CD14-positive monocyte (primary cell): ENCODE measurements at regions not wholly inside any gene's neighbourhood (a gene's known extent, or its start where the extent isn't known, plus 50 kb on each side); places are given as distances from the start of the nearest gene placed in this dataset.

ENCODE experiments used
- DNase-seq, 3 donors: peaks; one replicate each; pipeline ENCODE4 v3.0.0-alpha.2; 2011 to 2022
- H2AFZ ChIP-seq: 2 replicates; pipeline ENCODE4 v1.6.0; 2012; ENCODE audit warnings: mild to moderate bottlenecking, low read depth, low read length, inconsistent platforms; ENCODE audit not compliant: insufficient read depth, poor library complexity, severe bottlenecking
- H3K27ac ChIP-seq, 2 donors: 1 replicate in 1 of 2; 2 replicates in 1 of 2; pipeline ENCODE4 v1.5.1; 2012 to 2013; ENCODE audit warnings: low read length in 2 of 2, control low read depth in 1 of 2, inconsistent platforms in 1 of 2, low read depth in 1 of 2, mild to moderate bottlenecking in 1 of 2
- H3K27me3 ChIP-seq, 2 donors: one replicate each; pipeline versions ENCODE4 v1.6.0 to v1.6.1; 2011 to 2013; ENCODE audit warnings: low read length in 2 of 2; ENCODE audit not compliant: control insufficient read depth in 2 of 2, insufficient read depth in 2 of 2
- H3K36me3 ChIP-seq, 2 donors: replicated peaks in 1 of 2; 1 replicate in 1 of 2; 2 replicates in 1 of 2; pipeline versions ENCODE4 v1.5.1 to v1.6.1; 2012 to 2013; ENCODE audit warnings: low read length in 2 of 2, control low read depth in 1 of 2, inconsistent platforms in 1 of 2, mild to moderate bottlenecking in 1 of 2; ENCODE audit not compliant: insufficient read depth in 2 of 2, control insufficient read depth in 1 of 2
- H3K4me1 ChIP-seq, 2 donors: 1 replicate in 1 of 2; 2 replicates in 1 of 2; pipeline versions ENCODE4 v1.5.1 to v1.6.1; 2012 to 2013; ENCODE audit warnings: low read length in 2 of 2, control low read depth in 1 of 2, inconsistent platforms in 1 of 2, mild to moderate bottlenecking in 1 of 2, moderate library complexity in 1 of 2; ENCODE audit not compliant: insufficient read depth in 2 of 2, control insufficient read depth in 1 of 2
- H3K4me2 ChIP-seq: replicated peaks from 2 replicates; pipeline ENCODE3; 2012; ENCODE audit warnings: low read length, moderate library complexity, mild to moderate bottlenecking; ENCODE audit not compliant: poor library complexity, severe bottlenecking; ENCODE audit errors: extremely low read depth
- H3K4me3 ChIP-seq, 3 experiments: fragments of 200-600 bp in 1 of 3; sonication (generic) in 1 of 3; replicated peaks in 1 of 3; 1 replicate in 2 of 3; 2 replicates in 1 of 3; pipeline ENCODE4 v1.5.1; 2011 to 2013; ENCODE audit warnings: low read length in 3 of 3, mild to moderate bottlenecking in 3 of 3, control low read depth in 2 of 3, low read depth in 2 of 3, inconsistent platforms in 1 of 3, moderate library complexity in 1 of 3
- H3K79me2 ChIP-seq: 2 replicates; pipeline ENCODE4 v1.6.0; 2012; ENCODE audit warnings: mild to moderate bottlenecking, control low read depth, inconsistent platforms, low read length, moderate library complexity; ENCODE audit not compliant: insufficient read depth
- H3K9ac ChIP-seq: 2 replicates; pipeline ENCODE4 v1.6.0; 2017; ENCODE audit warnings: low read length, mild to moderate bottlenecking; ENCODE audit not compliant: insufficient read depth, poor library complexity, severe bottlenecking
- H3K9me3 ChIP-seq, 2 donors: replicated peaks in 1 of 2; 1 replicate in 1 of 2; 2 replicates in 1 of 2; pipeline versions ENCODE4 v1.5.1 to v1.6.1; 2012 to 2013; ENCODE audit warnings: low read length in 2 of 2, control low read depth in 1 of 2; ENCODE audit not compliant: control insufficient read depth in 1 of 2, insufficient read depth in 1 of 2
- H4K20me1 ChIP-seq: 2 replicates; pipeline ENCODE4 v1.6.0; 2012; ENCODE audit warnings: mild to moderate bottlenecking, low read length, control low read depth, moderate library complexity; ENCODE audit not compliant: insufficient read depth
- H3K27ac Mint-ChIP-seq, 7 donors: one replicate each; pipeline ENCODE4 v1.8.0; 2020; ENCODE audit warnings: mild to moderate bottlenecking in 7 of 7, mixed read lengths in 7 of 7, moderate library complexity in 6 of 7, inconsistent platforms in 2 of 7
- H3K27me3 Mint-ChIP-seq, 3 donors: one replicate each; pipeline ENCODE4 v1.8.0; 2021 to 2022; ENCODE audit warnings: low read depth in 3 of 3, mild to moderate bottlenecking in 3 of 3, mixed read lengths in 3 of 3, moderate library complexity in 3 of 3, inconsistent platforms in 1 of 3
- H3K36me3 Mint-ChIP-seq, 2 donors: one replicate each; pipeline ENCODE4 v1.8.0; 2020; ENCODE audit warnings: mixed read lengths in 2 of 2, inconsistent platforms in 1 of 2, mild to moderate bottlenecking in 1 of 2
- H3K4me1 Mint-ChIP-seq: one replicate; pipeline ENCODE4 v1.8.0; 2020; ENCODE audit warnings: mild to moderate bottlenecking, mixed read lengths
- H3K4me3 Mint-ChIP-seq, 2 donors: one replicate each; pipeline ENCODE4 v1.8.0; 2020; ENCODE audit warnings: mild to moderate bottlenecking in 2 of 2, mixed read lengths in 2 of 2, moderate library complexity in 1 of 2
- H3K9me3 Mint-ChIP-seq, 7 donors: one replicate each; pipeline ENCODE4 v1.8.0; 2020 to 2022; ENCODE audit warnings: mixed read lengths in 7 of 7, mild to moderate bottlenecking in 6 of 7, moderate library complexity in 6 of 7, inconsistent platforms in 2 of 7
- WGBS: methylation state at CpG from one replicate; pipeline ENCODE4 v1.1.5; 2013; ENCODE audit warnings: missing lambda C conversion rate; ENCODE audit not compliant: insufficient coverage; 5-methylcytosine and 5-hydroxymethylcytosine counted together
- intact Hi-C, 2 donors: fragments of 100-400 bp; cut with micrococcal nuclease; formaldehyde crosslinking; loops; one replicate each; pipeline versions ENCODE4 v1.15.0 to v1.15.1; 2023
- TF ChIP-seq, protein P1 (sequence below): fragments of 200-600 bp; IDR thresholded peaks from one replicate; pipeline ENCODE4 v1.8.0; 2022; ENCODE audit warnings: antibody characterized with exemption, mild to moderate bottlenecking

DNA sequence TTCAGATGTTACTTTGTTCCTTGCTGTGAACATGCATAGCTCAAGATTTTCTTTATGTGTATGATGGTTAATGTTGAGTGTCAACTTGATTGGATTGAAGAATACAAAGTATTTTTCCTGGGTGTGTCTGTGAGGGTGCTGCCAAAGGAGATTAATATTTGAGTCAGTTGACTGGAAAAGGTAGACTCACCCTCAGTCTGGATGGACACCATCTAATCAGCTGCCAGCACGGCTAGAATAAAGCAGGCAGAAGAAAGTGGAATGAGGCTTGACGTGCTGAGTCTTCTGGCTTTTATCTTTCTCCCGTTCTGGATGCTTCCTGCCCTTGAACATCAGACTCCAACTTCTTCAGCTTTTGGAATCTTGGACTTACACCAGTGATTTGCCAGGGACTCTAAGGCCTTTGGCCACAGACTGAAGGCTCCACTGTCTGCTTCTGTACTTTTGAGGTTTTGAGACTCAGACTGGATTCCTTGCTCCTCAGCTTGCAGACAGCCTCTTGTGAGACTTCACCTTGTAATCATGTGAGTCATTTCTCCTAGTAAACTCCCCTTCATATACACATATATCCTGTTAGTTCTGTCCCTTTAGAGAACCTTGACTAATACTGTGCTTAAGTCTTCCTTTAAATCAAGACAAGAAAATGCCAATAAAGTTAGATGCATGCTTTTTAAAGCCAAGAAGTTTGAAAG is 626.6 kb downstream of the KCNT2 start:
- Histone ChIP-seq H3K4me3 (no peak overlapping the region), H3K4me1 (no peaks in the 10 kb centered on the region), H4K20me1 (no peaks in the 10 kb centered on the region), H3K27me3 (no peaks in the 10 kb centered on the region), H2AFZ (no peak overlapping the region), H3K9ac (no peak overlapping the region), H3K79me2 (no peaks in the 10 kb centered on the region), H3K9me3 (no peaks in the 10 kb centered on the region), H3K27ac (no peak overlapping the region), H3K4me2 (no peak overlapping the region), H3K36me3 (no peaks in the 10 kb centered on the region)
- no peak overlapping the region for H3K4me3 Mint-ChIP-seq
- 72% methylated on average over 2 of the region's 3 CpGs for WGBS
- TF ChIP-seq, protein P1, sequence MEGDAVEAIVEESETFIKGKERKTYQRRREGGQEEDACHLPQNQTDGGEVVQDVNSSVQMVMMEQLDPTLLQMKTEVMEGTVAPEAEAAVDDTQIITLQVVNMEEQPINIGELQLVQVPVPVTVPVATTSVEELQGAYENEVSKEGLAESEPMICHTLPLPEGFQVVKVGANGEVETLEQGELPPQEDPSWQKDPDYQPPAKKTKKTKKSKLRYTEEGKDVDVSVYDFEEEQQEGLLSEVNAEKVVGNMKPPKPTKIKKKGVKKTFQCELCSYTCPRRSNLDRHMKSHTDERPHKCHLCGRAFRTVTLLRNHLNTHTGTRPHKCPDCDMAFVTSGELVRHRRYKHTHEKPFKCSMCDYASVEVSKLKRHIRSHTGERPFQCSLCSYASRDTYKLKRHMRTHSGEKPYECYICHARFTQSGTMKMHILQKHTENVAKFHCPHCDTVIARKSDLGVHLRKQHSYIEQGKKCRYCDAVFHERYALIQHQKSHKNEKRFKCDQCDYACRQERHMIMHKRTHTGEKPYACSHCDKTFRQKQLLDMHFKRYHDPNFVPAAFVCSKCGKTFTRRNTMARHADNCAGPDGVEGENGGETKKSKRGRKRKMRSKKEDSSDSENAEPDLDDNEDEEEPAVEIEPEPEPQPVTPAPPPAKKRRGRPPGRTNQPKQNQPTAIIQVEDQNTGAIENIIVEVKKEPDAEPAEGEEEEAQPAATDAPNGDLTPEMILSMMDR = no peak
- peaks cover 0 to 6% (median 0%) of the 10 kb centered on the region in 7 donors for H3K9me3 Mint-ChIP-seq
- peaks cover 0 to 2% (median 0%) of the 10 kb centered on the region in 3 donors for H3K27me3 Mint-ChIP-seq
- intact Hi-C loops = no loop called here
- no peaks in the 10 kb centered on the region for H3K4me1 Mint-ChIP-seq
- no peak overlapping the region for H3K27ac Mint-ChIP-seq
- DNase-seq = no peak
- no peaks in the 10 kb centered on the region for H3K36me3 Mint-ChIP-seq

DNA sequence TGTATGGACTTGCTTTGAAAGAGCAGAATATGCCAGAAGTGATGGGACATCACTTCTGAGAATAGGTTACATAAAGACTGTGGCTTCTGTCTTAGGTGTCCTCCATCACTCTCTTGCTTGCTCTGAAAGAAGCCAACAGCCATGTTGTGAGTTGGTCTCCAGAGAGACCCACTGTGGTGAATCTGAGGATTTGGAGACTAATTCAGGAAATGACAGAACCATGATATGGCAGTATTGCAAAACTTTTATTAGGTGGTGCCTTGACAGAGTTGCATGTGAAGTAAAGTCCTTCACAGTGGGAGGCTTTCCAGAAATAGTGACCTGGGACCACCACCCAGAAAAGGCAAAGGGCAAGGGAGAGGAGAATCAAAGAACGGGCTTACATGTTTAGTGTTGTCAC is 628.6 kb downstream of the KCNT2 start:
- no CpG with 5 or more reads among the region's 1 CpG for WGBS
- Histone ChIP-seq H2AFZ (no peak overlapping the region), H4K20me1 (no peaks in the 10 kb centered on the region), H3K36me3 (no peaks in the 10 kb centered on the region), H3K4me2 (no peak overlapping the region), H3K27me3 (no peaks in the 10 kb centered on the region), H3K27ac (no peak overlapping the region), H3K9me3 (no peaks in the 10 kb centered on the region), H3K4me3 (no peak overlapping the region), H3K4me1 (no peaks in the 10 kb centered on the region), H3K79me2 (no peaks in the 10 kb centered on the region), H3K9ac (no peak overlapping the region)
- Mint-ChIP-seq H3K4me3 (no peak overlapping the region), H3K9me3 (peaks cover 0 to 6% (median 0%) of the 10 kb centered on the region in 7 donors), H3K4me1 (no peaks in the 10 kb centered on the region), H3K36me3 (no peaks in the 10 kb centered on the region), H3K27me3 (peaks cover 0 to 2% (median 0%) of the 10 kb centered on the region in 3 donors), H3K27ac (no peak overlapping the region)
- TF ChIP-seq, protein P1 = no peak
- intact Hi-C loops = no loop called here
- no peak for DNase-seq
